GM19351 (cell line): ENCODE measurements at regions not wholly inside any gene's neighbourhood (a gene's known extent, or its start where the extent isn't known, plus 50 kb on each side); places are given as distances from the start of the nearest gene placed in this dataset.

Experiments used
- ATAC-seq: cut with Tn5 transposase; IDR thresholded peaks from one replicate; pipeline ENCODE4 v1.9.1; 2021; ENCODE audit warnings: mild to moderate bottlenecking, moderate library complexity; ENCODE audit not compliant: unreplicated experiment

DNA sequence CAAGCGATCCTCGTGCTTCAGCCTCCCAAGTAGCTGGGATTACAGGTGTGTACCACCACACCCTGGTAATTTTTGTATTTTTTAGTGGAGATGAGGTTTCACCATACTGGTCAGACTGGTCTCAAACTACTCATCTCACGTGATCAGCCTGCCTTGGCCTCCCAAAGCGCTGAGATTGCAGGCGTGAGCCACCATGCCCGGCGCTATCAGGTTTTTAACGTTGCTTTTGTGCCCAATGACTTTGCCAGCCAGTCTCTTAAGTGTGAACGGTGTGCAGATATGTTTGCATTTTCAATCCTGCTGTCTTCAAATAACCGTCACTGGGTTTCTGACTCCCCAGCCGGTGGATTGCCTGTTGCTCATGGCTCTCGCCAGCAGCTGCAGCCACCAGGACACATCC lies 201.8 kb upstream of the PPP2R2D start:
- ATAC-seq: no peak

- ATAC-seq: no peak
Measured at GRCh38 chr10:131700032-131700431, 200.8 kb upstream of the PPP2R2D start.

- ATAC-seq: no peak
Measured at GRCh38 chr10:131700506-131700905, 200.3 kb upstream of the PPP2R2D start.

DNA sequence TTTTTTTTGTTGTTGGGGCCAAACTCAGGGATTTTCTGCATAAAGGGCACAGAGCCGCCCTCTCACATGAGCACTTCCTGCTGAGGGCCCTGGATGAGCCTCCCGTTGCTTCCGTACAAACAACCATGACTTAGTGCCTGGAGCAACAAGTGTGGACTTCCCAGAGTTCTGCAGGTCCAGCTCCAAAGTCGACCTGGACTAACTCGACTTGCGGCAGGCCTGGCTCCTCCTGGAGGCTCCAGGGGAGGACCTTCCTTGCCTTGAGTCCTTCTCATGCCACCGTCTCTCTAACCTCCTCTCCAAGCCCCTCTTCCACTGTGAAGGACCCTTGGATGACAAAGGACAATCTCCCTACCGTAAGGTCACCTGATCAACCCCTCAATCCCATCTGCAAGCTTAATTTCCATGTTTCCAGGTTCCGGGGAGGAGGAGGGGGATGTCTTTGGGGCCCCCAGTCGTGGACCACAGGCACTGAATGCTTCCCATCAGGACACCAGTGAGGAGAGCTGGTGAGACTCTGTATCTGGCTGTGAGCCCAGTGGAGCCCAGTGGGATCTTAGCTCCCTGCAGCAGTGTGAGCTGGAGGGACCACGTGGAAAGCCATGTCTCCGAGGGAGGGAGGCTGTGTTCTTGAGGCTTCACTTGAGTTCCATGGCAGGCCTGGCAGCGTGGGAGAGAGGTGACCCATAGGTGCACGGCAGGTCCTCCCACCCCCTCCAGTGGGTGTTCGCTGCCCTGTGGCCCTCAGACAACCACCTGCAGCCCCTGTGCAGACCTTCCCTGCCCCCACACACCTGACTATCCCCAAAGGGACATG lies 199.5 kb upstream of the PPP2R2D start:
- ATAC-seq: no peak

DNA sequence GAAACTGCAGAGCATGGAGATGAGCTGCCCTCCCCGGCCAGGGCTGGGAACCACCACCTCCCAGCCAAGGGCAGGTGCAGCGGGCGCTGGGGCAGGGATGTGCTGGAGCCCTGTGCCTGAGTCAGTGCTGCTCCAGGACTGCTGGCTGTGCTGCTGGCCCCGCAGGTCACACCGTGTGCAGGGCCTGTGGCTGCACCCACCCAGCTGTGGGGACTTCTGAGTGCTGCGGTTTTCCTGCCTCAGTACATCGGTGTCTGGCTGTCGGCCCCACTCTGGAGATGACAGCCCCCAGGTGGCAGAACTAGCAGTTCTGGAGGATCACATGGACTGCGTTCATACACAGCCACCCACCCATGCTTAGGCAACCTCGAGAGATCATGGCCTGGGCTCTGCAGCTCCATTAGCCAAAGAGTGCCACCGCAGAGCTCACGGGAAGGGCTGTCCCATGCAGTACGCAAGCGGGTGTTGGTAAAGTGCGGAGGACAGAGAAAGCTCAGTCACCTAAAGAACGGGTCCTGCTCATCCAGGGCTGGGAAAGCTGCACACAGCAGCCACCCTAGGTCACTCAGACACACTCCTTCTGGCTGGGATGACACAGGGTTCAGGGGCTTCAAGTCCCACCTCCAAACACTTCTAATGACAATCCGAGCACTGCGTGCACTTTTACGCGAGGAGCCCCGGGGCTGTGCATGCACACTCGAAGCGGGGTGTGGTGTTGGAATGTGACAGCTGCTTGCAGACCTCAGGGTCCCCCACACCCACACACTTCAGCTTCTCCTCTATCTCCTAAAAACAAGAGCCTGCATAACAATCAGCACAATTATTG lies 198.1 kb upstream of the PPP2R2D start:
- no peak for ATAC-seq

- ATAC-seq: no peak
Measured at GRCh38 chr10:131703541-131703940, 197.3 kb upstream of the PPP2R2D start.

DNA sequence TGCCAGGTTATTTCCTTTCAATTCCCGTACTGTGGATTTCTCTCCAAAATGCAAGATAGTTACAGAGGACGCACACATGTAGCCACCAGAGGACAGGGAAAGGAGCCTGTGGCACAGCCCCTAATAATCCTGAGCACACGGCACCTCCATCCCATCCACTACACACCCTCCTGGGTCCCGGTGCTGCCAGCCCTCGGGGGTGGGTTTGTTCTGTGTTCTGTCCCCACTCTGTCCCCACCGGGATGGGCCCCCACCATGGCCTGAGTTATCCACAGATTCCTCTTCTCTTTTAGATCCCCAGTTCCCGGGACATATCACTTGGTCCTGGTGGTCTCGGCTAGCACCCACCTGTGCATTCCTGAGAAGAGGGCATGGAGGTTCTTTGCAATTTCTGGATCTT lies 196.9 kb upstream of the PPP2R2D start:
- no peak for ATAC-seq

DNA sequence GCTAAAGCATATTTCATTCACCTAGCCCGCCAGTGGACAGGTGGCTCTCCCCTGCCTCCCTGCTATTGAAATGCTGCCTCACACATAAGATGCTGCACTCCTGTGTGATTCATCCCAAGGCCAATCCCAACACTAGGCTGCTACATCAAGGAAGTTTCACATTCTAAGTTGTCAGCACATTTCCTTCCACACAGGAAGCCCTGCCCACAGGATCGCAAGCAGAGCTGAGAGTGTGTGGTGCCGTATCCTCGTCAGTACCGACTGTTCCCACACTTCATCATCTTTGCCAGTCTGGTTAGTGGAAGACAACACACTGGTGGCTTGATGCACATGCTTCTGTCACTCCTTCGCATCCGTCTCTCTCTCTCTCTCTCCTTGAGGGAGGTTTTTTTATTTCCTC lies 194.3 kb upstream of the PPP2R2D start:
- no peak for ATAC-seq

DNA sequence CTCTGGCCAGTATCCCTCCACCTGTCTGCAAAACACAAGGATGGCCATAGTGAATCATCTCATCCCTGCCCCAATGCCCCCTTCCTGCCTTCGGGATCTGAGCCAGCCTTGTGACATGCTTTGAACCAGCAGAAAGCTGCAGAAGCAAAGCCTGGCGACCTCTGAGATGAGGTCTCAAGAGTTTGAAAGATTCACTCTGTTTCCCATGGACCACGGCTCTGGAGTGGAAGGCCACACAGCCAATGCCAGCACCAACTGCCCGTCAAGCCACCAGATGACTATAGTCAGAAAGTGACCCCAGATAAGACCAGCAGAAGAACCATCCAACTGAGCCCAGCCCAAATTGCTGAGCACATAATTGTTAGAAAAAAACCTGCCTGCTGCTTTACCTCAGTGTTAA lies 193.9 kb upstream of the PPP2R2D start:
- no peak for ATAC-seq

DNA sequence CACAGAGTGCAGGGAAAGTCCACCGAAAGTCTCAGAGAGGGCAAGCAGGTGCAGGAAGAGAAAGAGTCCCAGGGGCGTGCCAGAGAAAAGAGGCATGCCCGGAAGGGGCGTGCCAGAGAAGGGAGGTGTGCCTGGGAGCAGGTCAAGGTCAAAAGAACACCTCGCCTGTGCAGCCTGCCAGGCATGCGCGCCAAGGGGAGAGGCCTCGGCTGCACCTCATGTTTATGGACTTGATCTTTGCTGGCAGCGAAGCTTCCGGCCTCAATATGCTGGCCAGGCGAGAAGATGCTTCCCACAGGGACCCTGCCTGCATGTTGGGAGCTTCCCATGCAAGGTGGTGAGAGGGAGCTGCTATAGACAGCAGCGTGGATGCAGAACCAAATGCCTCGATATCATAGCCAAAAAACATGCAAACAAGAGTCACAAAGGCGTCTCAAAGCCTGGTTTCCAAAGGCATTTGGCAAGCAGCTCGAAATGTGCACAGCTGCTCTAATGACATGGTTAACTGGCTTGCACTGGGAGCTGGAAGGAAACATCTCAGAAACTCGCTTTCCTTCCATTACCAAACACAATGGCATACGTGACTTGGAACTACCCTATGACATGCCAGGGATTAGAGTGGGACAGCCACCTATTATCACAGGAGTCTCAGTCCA lies 192.5 kb upstream of the PPP2R2D start:
- ATAC-seq: no peak

- ATAC-seq: no peak
Measured at GRCh38 chr10:131710142-131710861, 190.5 kb upstream of the PPP2R2D start.

GRCh38 chr10:131722121-131722520 lies 178.7 kb upstream of the PPP2R2D start:
- no peak for ATAC-seq

DNA sequence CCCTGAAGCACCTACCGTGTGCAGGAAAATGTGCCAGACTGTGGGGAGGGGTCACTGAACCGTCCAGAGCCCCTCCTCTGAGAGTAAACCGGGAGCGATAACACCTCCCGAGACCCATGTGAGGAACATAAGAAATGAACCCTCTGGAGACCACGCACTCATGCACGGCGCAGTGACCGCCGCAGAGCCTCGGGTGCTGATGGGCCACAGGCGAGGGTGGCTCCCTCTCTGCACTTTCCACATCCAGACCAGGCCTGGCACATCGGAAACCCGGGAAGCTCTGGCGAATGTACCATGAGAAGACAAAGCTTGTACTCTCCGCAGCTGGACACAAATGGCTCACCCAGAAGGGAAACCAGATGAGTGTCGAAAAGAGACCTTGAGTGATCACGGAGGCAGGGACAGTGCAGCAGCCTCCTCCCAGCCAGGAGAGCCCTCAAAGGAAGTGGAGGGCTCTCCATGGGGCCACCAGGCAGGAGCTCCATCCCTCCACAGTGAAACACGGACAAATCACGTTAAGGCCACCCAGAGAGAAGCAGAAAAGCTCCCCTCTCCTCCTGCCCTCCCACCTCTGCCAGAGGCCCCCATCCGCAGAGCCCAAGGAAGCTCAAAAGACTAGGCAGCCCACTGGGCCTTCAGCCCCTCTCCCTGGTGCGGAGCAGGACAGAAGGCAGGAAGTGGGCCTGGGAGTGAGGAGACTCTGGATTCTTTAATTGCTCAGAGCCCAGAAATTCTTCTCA lies 178.1 kb upstream of the PPP2R2D start:
- ATAC-seq: no peak

DNA sequence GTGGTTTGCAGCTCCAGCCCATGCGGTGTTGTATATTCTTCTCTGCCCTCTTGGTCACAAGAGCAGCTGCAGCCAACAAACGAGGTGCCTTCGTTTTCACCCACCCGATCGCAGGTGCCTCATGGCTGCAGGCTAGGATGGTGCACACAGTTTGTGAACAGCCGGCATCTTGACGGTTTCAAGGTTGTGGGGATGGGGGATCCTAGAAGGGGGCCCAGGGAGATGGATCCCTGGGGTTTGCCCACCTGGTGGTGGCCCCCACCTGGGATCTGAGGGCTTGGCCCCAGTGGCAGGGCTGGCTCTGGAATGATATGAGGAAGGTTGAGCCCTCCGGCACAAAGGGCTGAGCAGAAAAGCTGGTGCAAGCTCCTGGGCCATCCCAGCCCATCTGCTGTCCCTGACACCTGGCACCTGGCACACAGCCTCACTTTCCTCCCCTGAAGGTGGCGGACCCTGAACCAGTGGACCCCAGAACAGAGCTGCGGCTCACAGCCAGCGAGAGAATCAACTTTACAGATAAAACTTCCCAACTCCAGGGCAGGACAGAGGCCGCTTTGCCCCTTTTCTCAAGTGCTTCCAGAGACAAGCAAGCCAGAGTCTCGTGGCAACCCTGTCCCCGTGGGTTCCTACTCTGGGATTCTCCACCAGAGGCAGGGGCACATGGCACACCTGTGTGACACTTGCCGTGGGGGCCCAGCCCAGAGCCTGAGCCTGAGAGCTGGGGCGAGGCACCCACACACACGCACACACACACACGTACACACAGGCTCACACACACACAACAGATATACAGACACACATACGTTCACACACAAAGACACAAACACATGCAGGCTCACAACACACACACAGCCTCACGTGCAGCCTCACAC lies 177.3 kb upstream of the PPP2R2D start:
- no peak for ATAC-seq

GRCh38 chr10:131724169-131724545 lies 176.7 kb upstream of the PPP2R2D start:
- no peak for ATAC-seq

DNA sequence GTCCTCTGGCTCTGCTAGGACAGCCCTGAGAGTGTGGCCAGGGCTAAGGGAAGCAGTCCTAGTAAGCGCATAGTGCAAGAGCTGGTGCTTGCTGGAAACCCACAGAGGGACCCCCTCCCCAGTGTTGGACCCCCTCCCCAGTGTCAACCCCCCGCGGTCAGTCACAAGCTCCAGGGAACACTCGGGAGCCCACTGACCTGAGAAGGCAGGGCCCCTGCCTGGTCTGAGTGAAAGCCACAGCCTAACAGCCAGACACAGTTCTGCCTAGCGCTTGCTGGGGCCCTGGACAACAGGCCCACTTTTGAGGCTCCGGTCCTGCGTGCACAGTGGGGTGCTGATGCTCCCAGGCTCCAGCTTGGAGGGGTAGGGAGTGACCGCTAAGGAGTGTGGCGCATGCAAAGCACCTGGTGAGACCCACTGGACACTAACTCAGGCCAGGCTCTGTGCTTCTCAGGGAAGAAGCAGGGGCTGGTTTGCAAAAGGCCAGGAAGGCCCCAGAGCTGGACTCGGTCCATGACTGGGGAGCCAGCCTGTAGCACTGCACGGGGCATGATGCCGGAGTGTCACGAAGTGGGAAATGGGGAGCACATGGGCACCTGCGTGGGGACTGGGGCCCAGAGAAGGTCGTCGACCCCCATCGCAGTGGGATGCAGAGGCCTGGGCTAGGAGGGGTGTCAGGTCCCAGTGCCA lies 175.8 kb upstream of the PPP2R2D start:
- no peak for ATAC-seq

DNA sequence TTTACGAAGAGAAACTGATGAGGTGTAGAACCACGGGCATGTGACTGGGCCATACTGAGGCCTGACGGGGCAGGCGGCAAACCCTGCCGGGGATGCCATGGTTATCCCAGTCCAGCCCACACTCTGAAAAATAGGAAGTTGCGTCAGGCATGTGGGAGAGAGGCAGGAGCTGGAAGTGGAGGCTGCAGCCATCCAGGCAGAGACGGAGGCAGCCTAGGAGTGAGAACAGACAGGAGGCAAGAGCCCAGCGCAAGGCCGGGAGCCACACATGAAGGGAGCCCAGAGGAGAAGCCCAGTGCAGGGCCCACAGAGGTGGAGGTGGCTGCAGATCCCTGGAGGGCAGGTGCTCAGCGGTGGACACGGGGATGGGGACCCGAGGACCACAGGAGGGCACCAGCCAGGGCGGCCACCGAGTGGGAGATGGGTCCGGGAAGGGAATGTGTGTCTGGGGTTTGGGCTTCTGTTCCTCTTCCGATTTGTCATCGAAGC lies 175.2 kb upstream of the PPP2R2D start:
- no peak for ATAC-seq

GRCh38 chr10:131726076-131726880 lies 174.5 kb upstream of the PPP2R2D start:
- ATAC-seq: no peak
